B cell (primary cell): ENCODE measurements at regions not wholly inside any gene's neighbourhood (a gene's known extent, or its start where the extent isn't known, plus 50 kb on each side); places are given as distances from the start of the nearest gene placed in this dataset.

Experiments used
- EZH2 ChIP-seq: IDR thresholded peaks from 2 replicates; pipeline ENCODE4 v1.6.1; 2012; ENCODE audit warnings: borderline replicate concordance, low read depth, mild to moderate bottlenecking, moderate library complexity, low read length; ENCODE audit not compliant: insufficient read depth, poor library complexity, severe bottlenecking
- TF ChIP-seq, protein P1 (sequence below): fragments of 200-600 bp; IDR thresholded peaks from one replicate; pipeline ENCODE4 v1.8.0; 2022; ENCODE audit warnings: antibody characterized with exemption, mild to moderate bottlenecking

DNA sequence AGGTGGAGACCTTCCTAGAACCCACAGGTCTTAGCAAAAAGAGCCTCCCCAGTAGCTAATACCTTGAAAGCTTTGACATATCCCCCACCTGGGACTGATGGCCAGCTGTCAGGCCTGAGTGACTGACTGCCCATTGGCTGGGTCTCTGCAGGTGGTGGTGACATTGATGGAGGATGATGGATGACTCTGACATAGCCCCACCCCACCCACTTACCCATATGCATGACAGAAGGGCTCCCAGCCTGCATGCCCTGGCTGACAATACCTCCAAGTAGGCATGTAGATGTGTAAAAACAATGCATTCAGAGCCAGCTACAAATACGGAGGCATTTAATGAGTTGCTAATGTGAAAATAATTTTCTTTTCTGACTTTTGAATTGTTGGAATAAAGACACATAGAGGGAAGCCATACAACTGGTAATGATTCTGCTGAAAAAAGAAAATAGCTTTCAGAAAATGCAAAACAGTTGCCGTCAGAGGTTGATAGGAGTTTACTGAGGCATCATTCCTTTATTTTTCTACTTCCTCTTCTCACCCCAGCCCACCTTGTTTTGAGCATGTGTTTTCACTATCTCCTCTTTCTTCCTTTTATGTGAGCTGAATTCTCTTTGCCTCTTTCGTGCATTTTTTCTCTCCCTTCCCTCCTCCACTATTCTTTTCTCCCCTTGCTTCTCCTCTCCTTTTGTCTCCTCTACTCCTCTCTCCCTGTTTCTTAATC lies 70.6 kb downstream of the OLIG3 start:
- TF ChIP-seq, protein P1, sequence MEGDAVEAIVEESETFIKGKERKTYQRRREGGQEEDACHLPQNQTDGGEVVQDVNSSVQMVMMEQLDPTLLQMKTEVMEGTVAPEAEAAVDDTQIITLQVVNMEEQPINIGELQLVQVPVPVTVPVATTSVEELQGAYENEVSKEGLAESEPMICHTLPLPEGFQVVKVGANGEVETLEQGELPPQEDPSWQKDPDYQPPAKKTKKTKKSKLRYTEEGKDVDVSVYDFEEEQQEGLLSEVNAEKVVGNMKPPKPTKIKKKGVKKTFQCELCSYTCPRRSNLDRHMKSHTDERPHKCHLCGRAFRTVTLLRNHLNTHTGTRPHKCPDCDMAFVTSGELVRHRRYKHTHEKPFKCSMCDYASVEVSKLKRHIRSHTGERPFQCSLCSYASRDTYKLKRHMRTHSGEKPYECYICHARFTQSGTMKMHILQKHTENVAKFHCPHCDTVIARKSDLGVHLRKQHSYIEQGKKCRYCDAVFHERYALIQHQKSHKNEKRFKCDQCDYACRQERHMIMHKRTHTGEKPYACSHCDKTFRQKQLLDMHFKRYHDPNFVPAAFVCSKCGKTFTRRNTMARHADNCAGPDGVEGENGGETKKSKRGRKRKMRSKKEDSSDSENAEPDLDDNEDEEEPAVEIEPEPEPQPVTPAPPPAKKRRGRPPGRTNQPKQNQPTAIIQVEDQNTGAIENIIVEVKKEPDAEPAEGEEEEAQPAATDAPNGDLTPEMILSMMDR, result no peak
- TF ChIP-seq EZH2, result no peak
